ENCODE measurements at regions not wholly inside any gene's neighbourhood (a gene's known extent, or its start where the extent isn't known, plus 50 kb on each side); places are given as distances from the start of the nearest gene placed in this dataset.

- POLR2A ChIA-PET: no interaction called here
- no TSS peak for BruUV-seq (replicated peaks)
- Histone ChIP-seq H2AFZ (ENCODE audit: low read depth, low read length, poor library complexity, severe bottlenecking) (no peak overlapping the region), H3K36me3 (ENCODE audit: control insufficient read depth in 1 of 2, insufficient read depth in 2 of 2, low read length in 2 of 2) (no peaks in the 10 kb centered on the region), H3K4me3 (replicated peaks in 1 of 2; ENCODE audit: low read depth in 1 of 2, low read length in 2 of 2) (no peak overlapping the region), H3K9me3 (ENCODE audit: control insufficient read depth in 1 of 2, insufficient read depth in 1 of 2, low read depth in 1 of 2, low read length in 2 of 2) (no peaks in the 10 kb centered on the region), H3K27me3 (ENCODE audit: insufficient read depth, low read length) (no peaks in the 10 kb centered on the region), H3K79me2 (ENCODE audit: insufficient read depth, low read length) (no peaks in the 10 kb centered on the region), H3K9me2 (ENCODE audit: insufficient read depth) (no peaks in the 10 kb centered on the region), H3K9ac (ENCODE audit: low read length) (no peak overlapping the region), H4K20me1 (ENCODE audit: insufficient read depth) (no peaks in the 10 kb centered on the region), H3K4me2 (ENCODE audit: low read length) (no peak overlapping the region), H3K4me1 (ENCODE audit: control insufficient read depth in 1 of 2, insufficient read depth in 2 of 2, low read length in 2 of 2) (no peaks in the 10 kb centered on the region), H3K27ac (ENCODE audit: low read depth, low read length) (no peak overlapping the region)
- no peak for TF ChIP-seq MAX (IDR thresholded peaks at IDR 0.05)
- no peak for TF ChIP-seq JUND (IDR thresholded peaks at IDR 0.05)
- TF ChIP-seq RAD21 (IDR thresholded peaks at IDR 0.05; ENCODE audit: low read depth): no peak
- TF ChIP-seq EGR1 (IDR thresholded peaks at IDR 0.05; ENCODE audit: low read depth): no peak
- TF ChIP-seq SRF (IDR thresholded peaks at IDR 0.05; ENCODE audit: low read depth): no peak
- TF ChIP-seq SIN3A (IDR thresholded peaks at IDR 0.05; ENCODE audit: low read depth): no peak
- TF ChIP-seq POLR2AphosphoS5 (IDR thresholded peaks at IDR 0.05; ENCODE audit: low read depth, low read length): no peak
- no peak for TF ChIP-seq CTCF (IDR thresholded peaks at IDR 0.05 in 2 of 3, conservative IDR thresholded peaks at IDR 0.05 in 1 of 3; ENCODE audit: borderline replicate concordance in 1 of 3, insufficient read depth in 1 of 3, low read depth in 2 of 3, low read length in 2 of 3)
- no peak for TF ChIP-seq CEBPB (IDR thresholded peaks at IDR 0.05; ENCODE audit: low read depth)
- TF ChIP-seq ZNF274 (IDR thresholded peaks at IDR 0.05; ENCODE audit: low read depth, low read length): no peak
- TF ChIP-seq TCF7L2 (IDR thresholded peaks at IDR 0.05; ENCODE audit: borderline replicate concordance, extremely low read depth, insufficient read depth, insufficient read length): no peak
- ATAC-seq (no peak), DNase-seq (ENCODE audit: low read depth, low spot score) (no peak)
- RAD21 ChIA-PET (ENCODE audit: low non-redundant PET in 1 of 2, low total read pairs in 2 of 2, uncharacterized antibody in 2 of 2, unreplicated experiment in 2 of 2): no interaction called here
- CTCF ChIA-PET: no interaction called here
- intact Hi-C loops (cut with micrococcal nuclease): no loop called here
These were observed 1128.0 kb downstream of the STPG2 start for GRCh38 chr4:97015301-97015700.
